ENCODE measurements at regions not wholly inside any gene's neighbourhood (a gene's known extent, or its start where the extent isn't known, plus 50 kb on each side); places are given as distances from the start of the nearest gene placed in this dataset.

DNA sequence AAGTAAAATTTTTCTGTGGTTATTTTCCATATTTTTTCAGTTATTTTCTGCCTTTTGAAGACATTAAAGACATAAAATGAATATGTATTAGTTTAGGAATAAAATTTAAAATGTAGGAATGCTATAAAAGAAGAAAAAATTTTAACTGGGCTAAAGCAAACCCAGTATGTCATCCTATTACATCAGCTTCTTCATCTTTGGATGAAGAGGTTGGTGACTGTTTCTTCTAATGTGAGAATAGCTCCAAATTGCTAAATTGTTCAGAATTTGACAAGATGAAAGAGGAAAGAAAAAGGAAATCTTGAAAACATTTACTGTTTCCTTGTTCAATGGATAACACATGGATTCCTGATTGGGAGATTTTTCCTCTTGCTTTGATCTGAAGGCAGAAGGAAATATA lies 52.7 kb upstream of the PZP start:
- in situ Hi-C loops (cut with MboI; ENCODE audit: low pct_unique_long_range_greater_than_20kb, low sequenced_read_pairs, unreplicated experiment), result no loop called here

DNA sequence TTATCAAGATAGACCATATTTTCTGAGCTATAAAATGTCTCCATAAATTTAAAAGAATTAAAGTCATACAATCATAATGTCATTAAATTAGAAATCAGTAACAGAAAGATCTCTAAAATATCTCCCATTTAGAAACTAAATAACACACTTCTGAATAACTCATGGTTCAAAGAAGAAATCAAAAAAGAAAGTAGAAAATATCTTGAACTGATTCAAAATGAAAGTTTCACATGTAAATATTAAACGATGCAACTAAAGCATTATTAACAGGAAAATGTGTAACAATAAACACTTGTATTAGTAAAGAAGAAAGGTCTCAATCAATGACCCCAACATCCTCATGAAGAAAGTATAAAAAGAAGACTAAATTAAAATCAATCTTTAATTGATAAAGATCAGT lies 50.5 kb upstream of the PZP start:
- in situ Hi-C loops (cut with MboI; ENCODE audit: low pct_unique_long_range_greater_than_20kb, low sequenced_read_pairs, unreplicated experiment), result no loop called here

More for the DNA sequence above, 52.7 kb upstream of the PZP start:
- TF ChIP-seq, protein P1, sequence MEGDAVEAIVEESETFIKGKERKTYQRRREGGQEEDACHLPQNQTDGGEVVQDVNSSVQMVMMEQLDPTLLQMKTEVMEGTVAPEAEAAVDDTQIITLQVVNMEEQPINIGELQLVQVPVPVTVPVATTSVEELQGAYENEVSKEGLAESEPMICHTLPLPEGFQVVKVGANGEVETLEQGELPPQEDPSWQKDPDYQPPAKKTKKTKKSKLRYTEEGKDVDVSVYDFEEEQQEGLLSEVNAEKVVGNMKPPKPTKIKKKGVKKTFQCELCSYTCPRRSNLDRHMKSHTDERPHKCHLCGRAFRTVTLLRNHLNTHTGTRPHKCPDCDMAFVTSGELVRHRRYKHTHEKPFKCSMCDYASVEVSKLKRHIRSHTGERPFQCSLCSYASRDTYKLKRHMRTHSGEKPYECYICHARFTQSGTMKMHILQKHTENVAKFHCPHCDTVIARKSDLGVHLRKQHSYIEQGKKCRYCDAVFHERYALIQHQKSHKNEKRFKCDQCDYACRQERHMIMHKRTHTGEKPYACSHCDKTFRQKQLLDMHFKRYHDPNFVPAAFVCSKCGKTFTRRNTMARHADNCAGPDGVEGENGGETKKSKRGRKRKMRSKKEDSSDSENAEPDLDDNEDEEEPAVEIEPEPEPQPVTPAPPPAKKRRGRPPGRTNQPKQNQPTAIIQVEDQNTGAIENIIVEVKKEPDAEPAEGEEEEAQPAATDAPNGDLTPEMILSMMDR (IDR thresholded peaks at IDR 0.05; ENCODE audit: extremely low read depth, insufficient read depth, missing control alignments), result no peak
- no peak for DNase-seq (ENCODE audit: low spot score)

More for the DNA sequence above, 50.5 kb upstream of the PZP start:
- TF ChIP-seq, protein P1 (IDR thresholded peaks at IDR 0.05; ENCODE audit: extremely low read depth, insufficient read depth, missing control alignments), result no peak
- DNase-seq (ENCODE audit: low spot score), result no peak
